NCI-H2227 treated with DMSO at 0.1 percent for 48 hours (cell line): ENCODE measurements at regions not wholly inside any gene's neighbourhood (a gene's known extent, or its start where the extent isn't known, plus 50 kb on each side); places are given as distances from the start of the nearest gene placed in this dataset.

Source experiments
- DNase-seq: peaks from one replicate; lab custom pipeline; 2025; lab: John Stamatoyannopoulos, UW

DNA sequence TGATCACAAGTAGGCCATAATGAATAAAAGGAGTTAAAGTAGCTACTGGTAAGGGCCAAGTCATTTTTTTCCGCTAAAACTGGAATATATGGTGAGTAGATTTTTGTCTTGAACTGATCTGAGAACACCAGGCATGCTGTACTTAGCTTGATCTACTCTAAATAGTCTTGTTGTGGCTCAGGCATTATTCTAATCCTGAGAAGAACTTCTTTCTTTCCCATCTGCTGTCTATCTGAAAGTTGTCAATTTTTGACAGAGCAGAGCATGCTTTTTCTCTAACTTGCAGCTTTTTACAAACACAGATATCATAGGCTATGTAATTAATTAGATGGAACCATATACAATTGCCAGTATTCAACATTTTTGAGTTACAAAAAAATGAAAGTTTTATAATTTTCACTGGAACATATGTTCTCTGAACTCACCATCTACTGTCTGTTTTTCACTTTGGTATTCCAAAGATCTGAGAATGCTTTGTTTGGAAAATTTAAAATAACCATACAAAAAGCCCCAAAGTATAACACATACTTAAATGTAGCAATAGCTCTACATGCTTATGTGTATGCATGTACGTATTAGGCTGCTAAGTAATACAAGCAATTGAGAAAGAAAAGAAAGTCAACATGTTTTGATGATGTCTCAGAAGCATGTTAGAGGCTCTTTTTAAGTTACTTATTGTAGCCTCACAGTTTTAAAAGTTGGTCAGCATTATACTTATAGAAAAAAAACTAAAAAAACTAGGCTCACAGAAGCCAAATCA lies 542.7 kb upstream of the LUZP2 start:
- DNase-seq: no peak

DNA sequence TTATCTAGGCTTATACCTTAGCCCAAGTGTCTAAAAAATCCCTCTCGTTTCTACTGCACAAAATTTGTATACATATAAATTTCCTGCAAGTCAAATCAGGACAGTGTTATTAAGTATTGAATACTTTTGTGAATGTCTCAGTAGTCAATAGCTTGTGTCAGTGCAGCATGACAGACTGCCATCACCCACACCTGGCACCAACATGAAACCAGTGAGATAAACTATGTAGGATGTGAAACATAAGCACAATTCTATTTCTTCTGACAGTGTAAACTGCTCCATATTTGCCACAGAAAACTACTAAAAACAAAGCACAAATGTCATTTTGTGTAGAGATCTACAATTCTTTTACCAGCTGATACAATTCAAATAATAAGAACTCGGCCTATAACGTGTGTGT lies 542.1 kb upstream of the LUZP2 start:
- no peak for DNase-seq

DNA sequence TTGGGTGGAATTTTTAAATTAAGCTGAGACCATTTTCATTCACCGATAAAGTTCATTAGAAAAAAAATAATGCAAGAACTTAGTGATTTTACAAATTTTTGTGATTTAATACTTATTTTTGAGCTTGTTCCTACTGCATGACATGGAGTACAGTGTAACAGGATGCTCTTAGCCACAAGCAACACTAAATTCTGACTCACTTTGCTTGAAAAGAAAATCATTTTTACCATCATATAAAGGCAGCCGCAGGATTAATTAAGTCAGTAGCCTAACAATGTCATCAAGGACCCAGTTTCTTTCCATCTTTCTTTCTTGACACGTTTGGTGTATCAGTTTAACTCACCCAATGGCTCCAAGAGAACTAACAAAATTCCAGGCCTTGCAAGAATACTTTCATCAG lies 540.3 kb upstream of the LUZP2 start:
- no peak for DNase-seq

DNA sequence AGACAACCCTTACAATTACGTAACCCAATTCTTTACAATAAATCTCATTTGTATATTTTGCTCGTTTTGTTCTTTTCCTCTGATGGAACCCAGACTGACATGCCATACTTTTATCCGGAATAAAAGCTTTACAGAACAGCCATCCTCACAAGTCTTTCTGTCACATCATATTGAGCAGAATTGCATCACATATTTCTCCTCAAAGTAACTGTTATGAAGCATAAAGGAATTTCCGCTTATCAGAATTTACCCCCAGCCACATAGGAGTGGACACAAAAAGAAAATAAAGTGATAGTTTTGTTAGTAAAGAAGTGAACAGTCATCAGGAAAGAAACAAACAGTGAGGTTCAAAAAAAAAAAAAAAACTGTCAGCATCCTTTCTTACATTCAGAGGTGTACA lies 539.5 kb upstream of the LUZP2 start:
- DNase-seq: no peak

DNA sequence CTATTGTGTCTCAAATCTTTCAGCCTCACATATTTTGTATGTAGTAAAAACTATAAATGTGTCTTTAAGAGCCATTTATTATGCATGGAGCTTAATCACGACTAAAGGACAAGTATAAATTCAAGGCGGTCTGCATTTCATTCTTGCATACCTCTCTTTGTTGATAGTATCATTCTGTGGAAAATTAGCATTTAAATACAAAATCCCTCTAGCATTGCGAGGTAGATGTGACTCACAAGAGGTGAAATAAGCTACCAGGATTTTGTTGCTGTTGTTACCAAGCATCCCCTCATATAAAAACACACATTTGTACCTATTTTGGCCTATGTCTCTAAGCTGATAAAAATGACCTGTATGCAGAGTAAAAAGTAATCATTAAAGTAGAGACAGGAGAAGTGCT lies 537.4 kb upstream of the LUZP2 start:
- DNase-seq: no peak

DNA sequence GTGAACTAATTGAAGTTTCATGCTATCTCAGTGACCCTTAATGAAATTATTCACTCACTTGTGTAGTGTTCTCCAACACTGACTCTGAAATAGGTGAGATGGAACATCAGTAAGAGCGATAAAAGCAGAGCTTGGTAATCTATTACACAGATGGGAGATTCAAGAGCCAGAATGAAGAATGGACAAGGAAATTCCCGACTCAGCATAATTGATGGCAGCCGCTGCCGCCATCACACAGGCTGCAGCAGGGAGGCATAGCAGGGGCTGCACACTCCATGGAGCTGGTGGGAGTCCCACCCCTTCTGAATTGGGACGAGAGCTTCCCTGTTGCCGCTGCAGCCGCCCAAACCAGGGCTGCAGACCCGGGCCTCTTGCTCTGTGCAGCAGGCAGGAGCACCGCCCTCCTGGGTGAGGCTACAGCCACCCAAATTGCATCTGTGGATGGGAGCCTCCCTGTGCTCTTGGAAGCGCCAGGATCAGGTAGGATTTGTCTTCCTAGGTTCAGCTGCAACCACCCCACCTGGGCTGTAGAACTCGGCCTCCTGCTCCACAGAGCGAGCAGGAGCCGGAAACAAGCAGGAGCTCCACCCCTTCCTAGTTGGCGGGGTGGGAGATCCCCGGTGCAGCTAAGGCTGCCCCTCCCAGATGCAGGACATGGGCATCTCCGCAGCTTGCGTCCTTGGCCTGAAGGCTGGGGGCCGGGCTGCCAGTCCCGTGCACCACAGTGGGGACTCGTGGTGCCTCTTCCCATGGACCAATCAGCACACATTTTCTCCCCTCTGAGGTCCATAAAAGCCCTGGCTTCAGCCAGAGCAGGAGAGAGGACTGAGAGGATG lies 535.1 kb upstream of the LUZP2 start:
- DNase-seq: no peak

DNA sequence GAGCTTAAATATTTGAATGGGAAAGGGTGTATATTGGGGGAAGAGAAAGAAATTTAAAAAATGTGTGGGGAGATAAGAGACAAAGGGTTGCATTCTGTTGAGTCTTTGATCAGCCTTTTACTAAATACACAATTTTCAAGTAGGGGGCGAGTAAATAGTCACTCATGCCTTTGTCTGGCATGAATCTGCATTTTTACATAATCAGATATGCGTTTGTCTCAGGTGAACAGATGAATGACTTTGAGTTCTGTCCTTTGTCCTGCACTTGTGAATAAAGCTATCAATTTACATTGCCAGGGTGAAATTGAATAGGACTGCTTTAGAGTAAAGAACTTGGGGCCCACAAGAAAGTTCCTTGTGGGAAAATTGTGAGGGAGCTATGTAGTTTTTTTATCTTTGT lies 523.6 kb upstream of the LUZP2 start:
- DNase-seq: no peak

DNA sequence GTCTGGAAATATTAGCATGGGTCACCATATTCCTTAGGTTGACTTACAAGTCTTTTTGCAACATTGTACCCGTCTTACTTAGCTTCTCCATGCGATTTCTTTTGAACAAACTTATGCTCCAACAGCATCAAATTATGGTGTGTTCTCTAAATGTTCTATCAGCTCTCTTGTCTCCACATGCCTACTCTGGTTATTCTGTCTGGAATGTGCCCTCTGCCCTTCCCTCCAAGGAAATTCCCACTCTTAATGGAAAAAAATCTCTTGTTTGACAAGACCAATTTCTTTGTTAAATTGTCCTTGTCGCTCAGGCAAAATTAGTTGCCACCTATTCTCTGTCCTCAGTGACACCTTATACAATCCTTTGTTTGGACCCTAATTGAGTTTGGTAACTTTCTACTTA lies 522.8 kb upstream of the LUZP2 start:
- peak; percentile 12 for DNase-seq

DNA sequence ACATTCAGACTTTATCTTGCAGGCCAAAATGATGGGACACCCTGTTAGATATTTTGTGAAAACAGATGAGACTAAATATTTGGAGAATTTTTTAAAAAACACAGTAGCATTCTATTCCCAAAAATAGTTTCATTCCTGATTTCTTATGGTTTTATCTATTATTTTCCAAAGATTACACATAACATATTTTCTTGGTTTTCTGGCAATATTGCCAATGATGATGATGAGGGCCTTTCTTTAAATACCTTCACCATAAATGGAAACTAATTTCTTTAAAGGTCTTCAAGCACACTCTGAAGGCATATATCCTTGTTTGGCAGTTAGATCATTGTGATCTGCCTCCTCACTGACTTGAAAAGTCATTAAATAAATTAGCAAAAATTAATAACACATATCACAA lies 522.3 kb upstream of the LUZP2 start:
- no peak for DNase-seq

DNA sequence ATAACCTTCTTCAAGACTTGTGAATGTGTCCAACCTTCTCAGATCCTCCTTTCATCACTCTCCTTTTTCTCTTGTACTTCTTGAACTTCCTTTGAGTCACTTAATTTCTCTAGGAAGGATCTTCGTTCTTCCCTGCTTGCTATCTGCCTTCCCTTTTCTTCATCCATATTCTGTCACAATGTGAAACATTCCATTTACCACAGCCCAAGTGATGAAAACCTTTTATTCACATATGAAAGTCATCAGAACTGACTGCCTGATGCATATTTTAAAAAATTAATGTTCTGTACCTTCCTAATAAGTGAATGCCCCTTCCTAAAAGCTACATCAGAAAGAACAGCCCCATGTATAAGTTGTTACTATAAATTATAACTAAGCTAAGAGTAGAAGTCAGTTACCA lies 520.4 kb upstream of the LUZP2 start:
- DNase-seq: no peak

DNA sequence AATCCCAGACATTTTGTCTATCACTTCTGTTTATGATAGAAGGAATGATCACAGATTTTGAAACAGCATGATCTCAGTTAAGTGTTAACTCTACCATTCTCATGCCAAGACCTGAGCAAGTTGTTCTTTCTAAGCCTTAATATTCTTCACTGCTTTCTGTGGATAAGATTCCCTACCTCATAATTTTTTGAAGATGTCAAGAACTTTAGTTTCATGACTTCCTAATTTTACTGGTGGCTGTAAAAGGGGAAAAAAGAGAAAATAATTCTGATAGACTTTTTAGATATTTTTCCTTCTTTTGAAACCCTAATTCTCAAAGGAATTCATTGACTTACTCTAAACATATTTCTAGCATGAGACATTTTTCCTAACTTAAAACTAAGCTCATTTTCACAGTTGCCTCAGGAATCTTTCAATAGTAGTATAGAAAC lies 520.0 kb upstream of the LUZP2 start:
- no peak for DNase-seq

DNA sequence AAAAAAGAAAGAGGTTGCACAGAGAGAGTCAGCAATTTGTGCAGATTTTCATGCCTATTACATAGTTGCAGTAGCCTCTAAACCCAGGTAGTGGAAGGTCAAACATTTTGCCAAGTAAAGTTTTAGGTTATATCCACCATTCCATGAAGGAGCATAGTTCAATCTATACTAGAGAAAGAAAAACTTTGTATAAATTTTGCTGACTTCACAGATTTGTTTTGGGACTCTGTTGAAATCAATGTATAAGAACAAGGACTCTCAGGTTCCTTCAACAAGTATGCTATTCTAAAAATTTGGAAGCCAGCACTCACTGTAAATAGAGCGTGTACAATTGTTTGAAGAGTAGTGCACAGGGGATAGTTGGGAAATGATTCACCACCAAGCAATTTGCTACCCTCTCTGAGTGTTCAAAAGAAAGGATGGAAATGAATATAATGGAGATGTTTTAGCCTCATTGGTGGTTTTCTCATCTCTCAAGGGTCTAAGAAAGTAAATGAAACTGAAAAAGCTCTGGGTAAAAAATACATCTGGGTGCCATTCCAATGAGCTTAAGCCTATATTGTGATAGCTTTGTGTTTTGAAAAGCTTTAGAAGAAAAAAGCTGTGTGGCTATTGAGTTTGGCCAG lies 508.4 kb upstream of the LUZP2 start:
- DNase-seq: no peak

DNA sequence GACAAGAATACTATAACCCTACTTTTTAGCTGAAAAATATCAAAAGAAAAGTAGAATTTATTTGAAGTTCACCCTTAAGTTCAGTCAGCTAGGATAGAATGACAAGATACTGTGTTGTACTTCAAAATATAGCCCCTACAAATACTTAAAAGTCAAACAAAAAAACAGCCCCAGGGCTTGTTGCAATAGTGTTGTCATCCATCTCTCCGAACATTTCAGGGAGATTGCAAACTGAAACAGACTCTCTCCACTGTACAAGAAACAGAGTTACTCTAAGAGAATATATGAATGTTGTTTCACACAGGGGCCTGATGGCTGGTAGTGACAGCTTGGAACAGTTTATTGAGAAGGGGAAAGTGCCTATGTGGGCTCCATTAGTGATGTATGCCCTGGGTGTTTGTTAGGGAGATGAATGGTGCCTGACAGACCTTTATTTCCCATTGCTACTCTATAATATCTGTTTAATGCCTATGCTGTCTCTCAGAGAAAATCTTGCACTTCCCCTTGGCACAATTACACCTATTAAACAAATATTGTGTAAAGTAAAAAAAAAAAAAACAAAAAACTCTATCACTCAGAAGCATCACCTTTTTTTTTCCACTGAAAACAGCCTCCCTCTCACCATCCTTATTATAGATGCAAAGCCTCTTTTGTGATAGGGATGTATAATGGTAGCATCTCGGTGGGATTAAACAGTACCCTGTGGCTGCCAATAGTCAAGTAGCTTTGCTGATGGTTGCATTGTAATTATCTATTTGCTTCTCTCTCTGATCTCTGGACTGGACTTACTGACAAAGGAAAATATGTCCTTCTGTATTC lies 506.3 kb upstream of the LUZP2 start:
- DNase-seq: peak; percentile 74

DNA sequence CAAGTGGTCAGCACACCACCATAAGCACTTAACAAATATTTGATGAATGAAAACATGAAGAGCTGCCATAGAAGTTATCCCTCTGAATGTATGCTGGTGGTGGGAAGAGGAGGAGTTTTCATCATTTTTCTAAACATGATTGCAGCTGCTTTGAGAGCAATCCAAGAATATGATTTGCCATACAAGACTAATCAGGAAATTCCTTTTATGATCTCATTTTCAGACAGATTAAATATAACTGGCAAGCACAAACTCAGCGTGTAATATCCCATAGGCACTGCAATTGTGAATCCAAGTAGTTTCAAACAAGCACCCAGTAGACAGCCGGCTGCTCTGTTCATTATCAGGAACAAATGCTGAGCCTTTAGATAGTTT lies 505.7 kb upstream of the LUZP2 start:
- peak; percentile 58 for DNase-seq

DNA sequence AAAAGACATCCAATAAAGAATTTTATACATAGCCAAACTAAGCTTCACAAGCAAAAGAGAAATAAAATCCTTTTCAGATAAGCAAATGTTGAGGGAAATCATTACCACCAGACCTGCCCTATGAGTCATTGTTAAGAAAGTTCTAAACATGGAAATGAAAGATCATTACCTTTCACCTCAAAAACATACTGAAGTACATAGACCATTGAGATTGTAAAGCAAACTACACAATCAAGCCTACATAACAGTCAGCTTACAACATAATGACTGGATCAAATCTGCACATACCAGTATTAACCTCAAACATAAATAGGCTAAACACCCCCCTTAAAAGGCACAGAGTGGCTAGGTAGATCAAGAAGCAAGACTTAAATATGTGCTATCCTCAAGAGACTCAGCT lies 501.0 kb upstream of the LUZP2 start:
- DNase-seq: no peak

DNA sequence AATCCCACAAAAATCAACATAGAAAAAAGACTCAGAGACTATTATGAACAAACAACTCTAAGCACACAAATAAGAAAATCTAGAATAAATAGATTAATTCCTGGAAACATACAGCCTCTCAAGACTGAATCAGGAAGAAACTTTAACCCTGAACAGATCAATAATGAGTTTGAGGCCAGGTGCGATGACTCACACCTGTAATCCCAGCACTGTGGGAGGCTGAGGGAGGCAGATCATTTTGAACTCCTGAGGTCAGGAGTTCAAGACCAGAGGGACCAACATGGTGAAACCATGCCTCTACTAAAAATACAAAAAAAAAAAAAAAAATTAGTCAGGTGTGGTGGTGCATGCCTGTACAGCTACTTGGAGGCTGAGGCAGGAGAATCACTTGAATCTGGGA lies 499.5 kb upstream of the LUZP2 start:
- DNase-seq: no peak

DNA sequence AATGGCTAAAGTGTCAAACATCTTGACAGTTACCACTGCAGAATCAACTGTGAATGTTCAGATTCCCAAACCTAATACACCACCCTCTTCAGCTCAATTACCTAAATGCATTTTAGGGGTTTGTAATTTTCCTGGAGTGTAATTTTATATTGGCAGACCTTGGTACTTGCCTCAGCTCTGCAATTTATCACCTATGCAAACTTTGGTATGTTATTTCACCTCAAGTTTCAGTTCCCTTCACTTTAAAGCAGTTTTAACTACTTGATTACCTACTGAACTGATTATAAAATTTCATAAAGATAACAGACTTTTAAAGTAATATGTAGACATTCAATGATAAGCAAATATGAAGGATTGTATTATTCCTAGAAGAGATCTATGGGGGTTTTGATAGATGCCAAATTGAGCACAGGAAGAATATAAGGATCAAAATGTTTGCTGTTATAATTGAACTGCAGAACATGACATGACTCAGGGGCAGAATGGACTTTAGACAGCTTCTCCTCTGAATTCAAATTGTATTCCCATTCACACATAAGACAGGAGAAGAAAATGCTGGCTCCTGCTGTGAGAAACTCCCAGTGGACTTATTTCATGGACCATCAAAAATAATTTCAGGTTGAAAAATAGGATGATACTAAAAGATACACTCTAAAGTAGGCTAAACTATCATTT lies 491.5 kb upstream of the LUZP2 start:
- DNase-seq: peak; percentile 83

DNA sequence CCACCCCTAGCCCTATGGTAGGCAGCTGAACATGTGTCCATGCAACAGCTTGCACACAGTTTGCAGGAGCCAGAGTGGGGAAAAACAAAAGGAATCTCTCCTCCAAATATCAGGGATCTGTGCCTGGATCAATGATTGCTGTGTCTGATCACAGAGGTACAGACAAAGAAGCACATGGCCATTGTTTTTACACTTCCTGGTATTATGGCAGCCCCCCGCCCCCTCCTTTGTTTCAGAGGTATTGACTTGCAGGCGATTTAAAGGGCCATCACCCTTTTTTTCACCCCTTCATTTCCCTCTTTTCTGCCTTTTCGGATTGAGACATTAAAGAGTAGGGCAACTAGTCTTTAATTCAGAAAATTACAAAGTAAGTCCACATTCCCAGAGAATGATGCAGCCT lies 453.0 kb upstream of the LUZP2 start:
- no peak for DNase-seq

DNA sequence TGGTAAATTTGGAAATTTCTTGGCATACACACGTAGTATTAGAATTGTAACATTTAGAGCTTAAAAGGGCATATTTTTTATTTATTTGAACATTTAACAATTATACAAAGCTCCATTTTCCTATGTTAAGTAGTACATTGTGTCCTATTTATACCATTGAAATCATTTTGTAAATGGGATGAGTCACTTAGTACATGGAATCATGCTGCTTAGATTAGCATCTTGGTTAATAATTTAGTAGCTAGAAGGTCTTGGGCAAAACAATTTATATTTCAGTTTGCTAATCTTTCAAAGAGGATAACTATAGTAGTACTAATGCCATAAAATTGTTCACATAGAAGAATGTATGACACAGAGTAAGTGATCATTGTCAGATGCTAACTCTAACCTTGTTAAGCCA lies 450.1 kb upstream of the LUZP2 start:
- DNase-seq: no peak

DNA sequence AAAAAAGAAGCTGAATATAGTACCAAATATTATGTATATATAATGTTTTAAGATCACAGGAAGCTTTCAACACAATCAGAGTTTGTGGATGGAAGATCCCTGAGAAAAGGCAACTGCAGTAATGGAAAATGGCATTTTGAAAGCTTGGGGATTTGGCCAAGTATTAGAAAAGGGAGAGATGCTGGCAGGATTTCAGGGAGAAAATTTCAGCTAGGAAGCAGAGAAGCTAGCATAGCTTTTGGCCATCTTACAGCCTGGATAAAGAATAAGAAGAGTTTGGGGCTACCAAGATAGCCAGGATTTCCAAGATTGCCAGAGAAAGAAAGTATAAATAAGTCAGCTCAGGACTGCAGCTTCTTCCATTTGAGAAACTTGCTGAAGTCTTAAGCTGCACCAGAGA lies 440.8 kb upstream of the LUZP2 start:
- DNase-seq: no peak

DNA sequence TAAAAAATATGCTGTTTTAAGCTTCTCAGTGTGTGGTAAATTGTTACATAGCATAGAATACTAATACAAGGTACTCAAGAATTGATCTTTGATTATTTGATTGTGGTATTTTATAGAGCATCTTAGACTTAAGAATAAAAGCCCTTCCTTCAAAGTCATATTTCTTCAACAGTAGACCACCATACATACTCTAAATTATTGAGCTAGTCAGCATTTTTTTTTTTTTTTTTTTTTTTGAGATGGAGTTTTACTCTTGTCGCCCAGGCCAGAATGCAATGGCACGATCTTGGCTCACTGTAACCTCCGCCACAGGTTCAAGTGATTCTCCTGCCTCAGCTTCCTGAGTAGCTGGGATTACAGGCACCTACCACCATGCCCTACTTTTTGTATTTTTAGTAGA lies 436.7 kb upstream of the LUZP2 start:
- DNase-seq: no peak
